KMS-11 (cell line): ENCODE measurements at regions not wholly inside any gene's neighbourhood (a gene's known extent, or its start where the extent isn't known, plus 50 kb on each side); places are given as distances from the start of the nearest gene placed in this dataset.

ENCODE experiments used
- H2AFZ ChIP-seq: fragments of 200-600 bp; sonication (generic); 2 replicates; pipeline ENCODE4 v1.6.1; 2016; ENCODE audit warnings: antibody characterized with exemption, mixed run types, low read depth
- H3K27ac ChIP-seq: fragments of 200-600 bp; sonication (generic); 2 replicates; pipeline ENCODE4 v1.6.1; 2016; ENCODE audit warnings: mild to moderate bottlenecking, mixed run types
- H3K27me3 ChIP-seq: fragments of 200-600 bp; sonication (generic); 2 replicates; pipeline ENCODE4 v1.6.1; 2017; ENCODE audit warnings: mild to moderate bottlenecking, low read depth, mixed run types, moderate library complexity; ENCODE audit not compliant: insufficient read depth
- H3K36me3 ChIP-seq: fragments of 200-600 bp; sonication (generic); 2 replicates; pipeline ENCODE4 v1.6.1; 2017; ENCODE audit warnings: mild to moderate bottlenecking, mixed run types; ENCODE audit not compliant: insufficient read depth
- H3K4me1 ChIP-seq: fragments of 200-600 bp; sonication (generic); 2 replicates; pipeline ENCODE4 v1.6.1; 2016; ENCODE audit warnings: mild to moderate bottlenecking, low read depth, mixed run types; ENCODE audit not compliant: poor library complexity, severe bottlenecking
- H3K4me2 ChIP-seq: fragments of 200-600 bp; sonication (generic); 2 replicates; pipeline ENCODE4 v1.7.0; 2016; ENCODE audit warnings: mild to moderate bottlenecking, mixed run types
- H3K4me3 ChIP-seq: fragments of 200-600 bp; sonication (generic); IDR thresholded peaks from 2 replicates; pipeline ENCODE4 v1.6.1; 2017; ENCODE audit warnings: low read depth, low read length, mixed read lengths; ENCODE audit not compliant: insufficient read depth
- H3K79me2 ChIP-seq: fragments of 200-600 bp; sonication (generic); 2 replicates; pipeline ENCODE4 v1.6.1; 2016; ENCODE audit warnings: low read depth, mixed run types; ENCODE audit not compliant: insufficient read depth
- H3K9ac ChIP-seq: fragments of 200-600 bp; sonication (generic); 2 replicates; pipeline ENCODE4 v1.6.1; 2016; ENCODE audit warnings: mild to moderate bottlenecking, mixed run types
- H4K20me1 ChIP-seq: fragments of 200-600 bp; sonication (generic); 2 replicates; pipeline ENCODE4 v1.6.1; 2016; ENCODE audit warnings: mild to moderate bottlenecking, mixed run types; ENCODE audit not compliant: insufficient read depth
- TF ChIP-seq, protein P1 (sequence below): fragments of 200-600 bp; sonication (generic); conservative IDR thresholded peaks from 2 replicates; pipeline ENCODE4 v1.6.1; 2017; ENCODE audit warnings: low read depth, mild to moderate bottlenecking, antibody characterized with exemption, low read length, moderate library complexity, mixed read lengths

GRCh38 chr6:6836609-6837406 lies 248.3 kb downstream of the LY86 start:
- no peak overlapping the region for H3K4me2 ChIP-seq
- H3K4me3 ChIP-seq: no peak overlapping the region
- no peaks in the 10 kb centered on the region for H4K20me1 ChIP-seq
- H3K4me1 ChIP-seq: no peaks in the 10 kb centered on the region
- no peaks in the 10 kb centered on the region for H3K79me2 ChIP-seq
- no peak overlapping the region for H2AFZ ChIP-seq
- TF ChIP-seq, protein P1, sequence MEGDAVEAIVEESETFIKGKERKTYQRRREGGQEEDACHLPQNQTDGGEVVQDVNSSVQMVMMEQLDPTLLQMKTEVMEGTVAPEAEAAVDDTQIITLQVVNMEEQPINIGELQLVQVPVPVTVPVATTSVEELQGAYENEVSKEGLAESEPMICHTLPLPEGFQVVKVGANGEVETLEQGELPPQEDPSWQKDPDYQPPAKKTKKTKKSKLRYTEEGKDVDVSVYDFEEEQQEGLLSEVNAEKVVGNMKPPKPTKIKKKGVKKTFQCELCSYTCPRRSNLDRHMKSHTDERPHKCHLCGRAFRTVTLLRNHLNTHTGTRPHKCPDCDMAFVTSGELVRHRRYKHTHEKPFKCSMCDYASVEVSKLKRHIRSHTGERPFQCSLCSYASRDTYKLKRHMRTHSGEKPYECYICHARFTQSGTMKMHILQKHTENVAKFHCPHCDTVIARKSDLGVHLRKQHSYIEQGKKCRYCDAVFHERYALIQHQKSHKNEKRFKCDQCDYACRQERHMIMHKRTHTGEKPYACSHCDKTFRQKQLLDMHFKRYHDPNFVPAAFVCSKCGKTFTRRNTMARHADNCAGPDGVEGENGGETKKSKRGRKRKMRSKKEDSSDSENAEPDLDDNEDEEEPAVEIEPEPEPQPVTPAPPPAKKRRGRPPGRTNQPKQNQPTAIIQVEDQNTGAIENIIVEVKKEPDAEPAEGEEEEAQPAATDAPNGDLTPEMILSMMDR: no peak
- H3K36me3 ChIP-seq: no peaks in the 10 kb centered on the region
- H3K9ac ChIP-seq: no peak overlapping the region
- H3K27ac ChIP-seq: no peak overlapping the region
- no peaks in the 10 kb centered on the region for H3K27me3 ChIP-seq

GRCh38 chr6:6837541-6838080 lies 249.1 kb downstream of the LY86 start:
- H2AFZ ChIP-seq: no peak overlapping the region
- H3K4me1 ChIP-seq: no peaks in the 10 kb centered on the region
- H3K4me2 ChIP-seq: no peak overlapping the region
- TF ChIP-seq, protein P1: no peak
- no peaks in the 10 kb centered on the region for H4K20me1 ChIP-seq
- no peaks in the 10 kb centered on the region for H3K27me3 ChIP-seq
- H3K27ac ChIP-seq: no peak overlapping the region
- no peak overlapping the region for H3K4me3 ChIP-seq
- H3K36me3 ChIP-seq: no peaks in the 10 kb centered on the region
- H3K9ac ChIP-seq: no peak overlapping the region
- no peaks in the 10 kb centered on the region for H3K79me2 ChIP-seq

DNA sequence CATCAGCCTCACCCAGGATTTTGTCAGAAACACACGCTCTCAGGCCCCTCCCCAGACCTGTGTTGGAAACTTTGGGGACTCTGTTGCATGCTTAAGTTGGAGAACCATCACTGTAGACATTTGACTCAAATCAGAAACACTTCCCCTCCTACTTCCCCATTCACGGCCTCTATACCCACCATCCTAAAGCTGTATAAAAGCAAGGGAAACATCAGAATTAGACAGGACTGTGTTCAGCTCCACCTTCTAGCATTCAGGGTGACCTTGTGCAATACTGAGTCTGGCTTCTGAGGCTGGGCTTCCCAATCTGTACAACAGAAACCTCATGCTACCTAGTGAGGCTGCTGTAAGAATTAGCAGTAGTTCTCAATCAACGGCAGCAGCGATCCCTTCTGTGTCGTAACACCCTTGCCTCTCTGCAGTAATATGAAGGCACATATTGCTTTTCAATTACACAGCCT lies 252.3 kb downstream of the LY86 start:
- no peaks in the 10 kb centered on the region for H4K20me1 ChIP-seq
- no peak overlapping the region for H3K4me3 ChIP-seq
- H3K27me3 ChIP-seq: no peaks in the 10 kb centered on the region
- no peak overlapping the region for H2AFZ ChIP-seq
- no peaks in the 10 kb centered on the region for H3K36me3 ChIP-seq
- TF ChIP-seq, protein P1: no peak
- H3K79me2 ChIP-seq: no peaks in the 10 kb centered on the region
- H3K27ac ChIP-seq: no peak overlapping the region
- no peak overlapping the region for H3K4me2 ChIP-seq
- H3K4me1 ChIP-seq: no peaks in the 10 kb centered on the region
- no peak overlapping the region for H3K9ac ChIP-seq

DNA sequence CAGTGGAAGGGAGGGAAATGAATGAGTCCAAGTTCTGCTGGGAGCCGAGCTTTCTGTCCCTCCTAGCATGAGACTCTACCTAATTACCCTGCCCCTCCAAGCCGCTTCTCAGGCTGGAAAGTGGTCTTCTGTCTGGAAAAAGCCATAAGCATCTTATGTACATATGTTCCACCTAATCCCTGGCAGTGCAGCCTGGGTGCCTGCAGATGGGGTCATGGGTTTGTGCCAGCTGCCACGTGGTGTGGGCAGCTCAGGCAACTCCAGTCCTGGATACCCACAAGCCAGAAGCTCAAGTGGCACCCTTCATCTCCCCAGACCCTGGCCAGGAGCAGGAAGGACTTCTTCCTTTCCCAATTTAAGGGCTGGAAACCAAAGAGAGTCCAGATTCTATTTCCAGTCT lies 253.1 kb downstream of the LY86 start:
- TF ChIP-seq, protein P1: no peak
- Histone ChIP-seq H3K4me3 (no peak overlapping the region), H3K36me3 (no peaks in the 10 kb centered on the region), H3K27ac (no peak overlapping the region), H3K9ac (no peak overlapping the region), H3K4me2 (no peak overlapping the region), H3K4me1 (no peaks in the 10 kb centered on the region), H3K79me2 (no peaks in the 10 kb centered on the region), H2AFZ (no peak overlapping the region), H4K20me1 (no peaks in the 10 kb centered on the region), H3K27me3 (no peaks in the 10 kb centered on the region)
